ENCODE measurements at regions not wholly inside any gene's neighbourhood (a gene's known extent, or its start where the extent isn't known, plus 50 kb on each side); places are given as distances from the start of the nearest gene placed in this dataset.
A peak's percentile ranks its signal among the peaks of the same experiment; 100 is the strongest.

GRCh38 chr14:54138354-54139038 lies 181.9 kb upstream of the BMP4 start:
- H3K27ac ChIP-seq (ENCODE audit: insufficient read depth, low read length), result no peak overlapping the region
- H2BK5ac ChIP-seq (ENCODE audit: low read depth, low read length, poor library complexity, severe bottlenecking), result no peak overlapping the region
- H3K4me3 ChIP-seq (ENCODE audit: insufficient read depth, low read depth, low read length), result no peak overlapping the region
- H2BK120ac ChIP-seq (ENCODE audit: low read depth, low read length), result no peak overlapping the region
- TF ChIP-seq CEBPB (IDR thresholded peaks at IDR 0.05; ENCODE audit: low read depth, low read length) (no peak), NFE2L2 (IDR thresholded peaks at IDR 0.05; ENCODE audit: low read depth, low read length) (no peak), FOS (IDR thresholded peaks at IDR 0.05; ENCODE audit: low read depth, low read length) (no peak), CTCF (conservative IDR thresholded peaks at IDR 0.05; ENCODE audit: low read depth, low read length) (no peak), MAFK (IDR thresholded peaks at IDR 0.05; ENCODE audit: low read depth, low read length) (no peak), SMC3 (IDR thresholded peaks at IDR 0.05; ENCODE audit: low read depth, low read length) (no peak), BHLHE40 (IDR thresholded peaks at IDR 0.05; ENCODE audit: low read depth, low read length) (no peak), ELK1 (IDR thresholded peaks at IDR 0.05; ENCODE audit: borderline replicate concordance, low read depth, low read length) (no peak), RFX5 (IDR thresholded peaks at IDR 0.05; ENCODE audit: low read depth, low read length) (no peak), POLR2A (IDR thresholded peaks at IDR 0.05; ENCODE audit: low read depth, low read length) (no peak), MAZ (IDR thresholded peaks at IDR 0.05; ENCODE audit: borderline replicate concordance, low read depth, low read length) (no peak), RCOR1 (IDR thresholded peaks at IDR 0.05; ENCODE audit: insufficient replicate concordance, low read length) (no peak)
- TF ChIP-seq, protein P1, sequence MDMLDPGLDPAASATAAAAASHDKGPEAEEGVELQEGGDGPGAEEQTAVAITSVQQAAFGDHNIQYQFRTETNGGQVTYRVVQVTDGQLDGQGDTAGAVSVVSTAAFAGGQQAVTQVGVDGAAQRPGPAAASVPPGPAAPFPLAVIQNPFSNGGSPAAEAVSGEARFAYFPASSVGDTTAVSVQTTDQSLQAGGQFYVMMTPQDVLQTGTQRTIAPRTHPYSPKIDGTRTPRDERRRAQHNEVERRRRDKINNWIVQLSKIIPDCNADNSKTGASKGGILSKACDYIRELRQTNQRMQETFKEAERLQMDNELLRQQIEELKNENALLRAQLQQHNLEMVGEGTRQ (IDR thresholded peaks at IDR 0.05; ENCODE audit: low read depth, low read length), result no peak
- ATAC-seq (ENCODE audit: low read depth) (no peak), DNase-seq (no peak)
- no peak overlapping the region for H2AFZ ChIP-seq (replicated peaks; ENCODE audit: low read length, poor library complexity)
- no TSS peak for BruUV-seq (replicated peaks)
- H3K27me3 ChIP-seq (ENCODE audit: control insufficient read depth, insufficient read depth, low read length), result peaks cover 5% of the 10 kb centered on the region; the same call in 1 of the 2 replicates
- no peaks in the 10 kb centered on the region for H3K9me1 ChIP-seq (ENCODE audit: insufficient read depth, low read length)
- peaks cover 2% of the 10 kb centered on the region; the same call in 1 of the 2 replicates for H3K4me1 ChIP-seq (ENCODE audit: control insufficient read depth, insufficient read depth, low read length)
- in situ Hi-C loops (cut with MboI; ENCODE audit: low sequenced_read_pairs), result no loop called here
- H2AK9ac ChIP-seq (replicated peaks; ENCODE audit: low read depth, low read length, poor library complexity), result no peak overlapping the region
- H3K23ac ChIP-seq (ENCODE audit: low read depth, low read length), result no peak overlapping the region
- intact Hi-C loops (cut with micrococcal nuclease), result no loop called here
- H3K79me1 ChIP-seq (ENCODE audit: low read depth in 1 of 2, low read length in 2 of 2), result no peaks in the 10 kb centered on the region
- no peak overlapping the region for H4K91ac ChIP-seq (ENCODE audit: insufficient read depth, low read depth, low read length)
- POLR2A ChIA-PET (ENCODE audit: unreplicated experiment), result no interaction called here
- no peak overlapping the region for H3K9ac ChIP-seq (ENCODE audit: low read depth, low read length)
- no peak overlapping the region; the same call in 1 of the 2 replicates for H3K18ac ChIP-seq (ENCODE audit: low read depth, low read length)
- 0 out of 2 replicates have a peak, but pooled peaks cover 2% of the 10 kb centered on the region for H3K9me3 ChIP-seq (ENCODE audit: control insufficient read depth, insufficient read depth, low read length)
- no CpG with 5 or more reads among the region's 2 CpGs for WGBS, 2 experiments (ENCODE audit: extremely low coverage in 2 of 2, insufficient read length in 1 of 2)
- peak overlapping the region; percentile 16; the same call in 1 of the 2 replicates for H3K4me2 ChIP-seq (ENCODE audit: low read depth, low read length)
- no peak overlapping the region for H2AK5ac ChIP-seq (ENCODE audit: low read depth, low read length)
- no peak overlapping the region for H3K56ac ChIP-seq (ENCODE audit: extremely low read depth, insufficient read depth, low read length)
- no peak overlapping the region for H3K14ac ChIP-seq (replicated peaks; ENCODE audit: low read depth, low read length)
- no peak overlapping the region for H4K8ac ChIP-seq (ENCODE audit: low read depth in 2 of 2, low read length in 2 of 2)
- no peaks in the 10 kb centered on the region for H4K20me1 ChIP-seq (ENCODE audit: insufficient read depth, low read length)
- no peak overlapping the region for H2BK20ac ChIP-seq (ENCODE audit: low read depth, low read length)
- H3K36me3 ChIP-seq (ENCODE audit: control insufficient read depth, insufficient read depth, low read length), result no peaks in the 10 kb centered on the region
- CTCF ChIA-PET, result no interaction called here
- dilution Hi-C loops (cut with HindIII; ENCODE audit: low sequenced_read_pairs, unreplicated experiment), result no loop called here
- no peak overlapping the region for H4K5ac ChIP-seq (ENCODE audit: low read depth, low read length)
- H3K4ac ChIP-seq (ENCODE audit: low read depth, low read length), result no peak overlapping the region
- H2BK15ac ChIP-seq (ENCODE audit: low read depth, low read length), result no peak overlapping the region
